ENCODE measurements at regions not wholly inside any gene's neighbourhood (a gene's known extent, or its start where the extent isn't known, plus 50 kb on each side); places are given as distances from the start of the nearest gene placed in this dataset.

DNA sequence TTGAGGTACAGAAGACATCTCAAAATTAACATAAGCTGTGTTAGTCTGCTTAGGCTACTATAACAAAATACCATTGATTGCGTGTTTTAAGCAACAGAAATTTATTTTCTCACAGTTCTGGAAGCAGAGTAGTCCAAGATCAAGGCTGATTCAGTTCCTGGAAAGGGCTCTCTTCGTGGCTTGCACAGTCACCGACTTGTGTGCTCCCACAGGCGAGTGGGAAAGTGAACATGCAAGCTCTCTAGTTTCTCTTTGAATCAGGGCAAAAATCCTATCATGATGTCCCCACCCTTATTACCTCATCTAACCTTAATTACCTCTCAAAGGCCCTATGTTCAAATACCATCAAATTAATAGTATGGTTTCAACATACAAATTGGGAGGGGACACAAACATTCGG, 505.9 kb downstream of the ZIC1 start:
- Histone ChIP-seq H3K79me2 (ENCODE audit: control insufficient read depth, low read length) (no peaks in the 10 kb centered on the region), H3K4me2 (ENCODE audit: low read length) (no peak overlapping the region), H4K20me1 (ENCODE audit: control insufficient read depth, insufficient read depth, low read depth, low read length) (no peaks in the 10 kb centered on the region)

DNA sequence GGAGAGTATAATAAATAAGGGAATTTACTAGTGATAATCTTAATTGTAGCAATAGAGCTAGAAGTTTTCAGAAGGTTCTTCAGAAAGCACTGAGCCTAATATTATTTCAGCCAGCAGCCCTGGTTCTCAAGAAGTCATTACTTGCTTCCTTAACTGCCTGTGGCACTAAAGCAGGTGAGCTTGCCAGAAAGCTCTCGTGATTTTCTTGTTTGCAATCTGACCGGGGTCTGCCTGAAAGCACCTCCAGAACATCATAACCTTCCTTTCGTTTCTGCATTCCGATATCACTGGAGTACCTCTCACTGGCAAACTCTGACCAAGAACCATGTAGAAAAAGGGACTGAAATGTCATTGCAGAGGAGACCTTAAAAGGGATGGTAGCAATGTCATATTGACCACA, 510.3 kb downstream of the ZIC1 start:
- Histone ChIP-seq H3K36me3 (ENCODE audit: control insufficient read depth, low read length) (no peaks in the 10 kb centered on the region), H3K9me3 (ENCODE audit: control insufficient read depth, insufficient read depth, low read length) (no peaks in the 10 kb centered on the region), H3K4me1 (ENCODE audit: control insufficient read depth, low read length) (no peaks in the 10 kb centered on the region), H3K4me3 (ENCODE audit: low read length) (no peak overlapping the region), H3F3A (ENCODE audit: control insufficient read depth, insufficient read depth) (no peaks in the 10 kb centered on the region), H3K27me3 (ENCODE audit: control insufficient read depth, low read length) (no peaks in the 10 kb centered on the region), H4K20me1 (ENCODE audit: control insufficient read depth, insufficient read depth, low read depth, low read length) (no peaks in the 10 kb centered on the region), H3K9me2 (replicated peaks; ENCODE audit: control insufficient read depth, low read length) (no peaks in the 10 kb centered on the region), H3K27ac (ENCODE audit: low read depth, low read length) (no peak overlapping the region), H3K79me2 (ENCODE audit: control insufficient read depth, low read length) (no peaks in the 10 kb centered on the region), H3K4me2 (ENCODE audit: low read length) (no peak overlapping the region)
- TF ChIP-seq, protein P1, sequence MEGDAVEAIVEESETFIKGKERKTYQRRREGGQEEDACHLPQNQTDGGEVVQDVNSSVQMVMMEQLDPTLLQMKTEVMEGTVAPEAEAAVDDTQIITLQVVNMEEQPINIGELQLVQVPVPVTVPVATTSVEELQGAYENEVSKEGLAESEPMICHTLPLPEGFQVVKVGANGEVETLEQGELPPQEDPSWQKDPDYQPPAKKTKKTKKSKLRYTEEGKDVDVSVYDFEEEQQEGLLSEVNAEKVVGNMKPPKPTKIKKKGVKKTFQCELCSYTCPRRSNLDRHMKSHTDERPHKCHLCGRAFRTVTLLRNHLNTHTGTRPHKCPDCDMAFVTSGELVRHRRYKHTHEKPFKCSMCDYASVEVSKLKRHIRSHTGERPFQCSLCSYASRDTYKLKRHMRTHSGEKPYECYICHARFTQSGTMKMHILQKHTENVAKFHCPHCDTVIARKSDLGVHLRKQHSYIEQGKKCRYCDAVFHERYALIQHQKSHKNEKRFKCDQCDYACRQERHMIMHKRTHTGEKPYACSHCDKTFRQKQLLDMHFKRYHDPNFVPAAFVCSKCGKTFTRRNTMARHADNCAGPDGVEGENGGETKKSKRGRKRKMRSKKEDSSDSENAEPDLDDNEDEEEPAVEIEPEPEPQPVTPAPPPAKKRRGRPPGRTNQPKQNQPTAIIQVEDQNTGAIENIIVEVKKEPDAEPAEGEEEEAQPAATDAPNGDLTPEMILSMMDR (IDR thresholded peaks at IDR 0.05; ENCODE audit: low read depth, low read length, poor library complexity, severe bottlenecking): no peak
- TF ChIP-seq EZH2phosphoT487 (IDR thresholded peaks at IDR 0.05; ENCODE audit: borderline replicate concordance, low read length): no peak

More for the DNA sequence above, 505.9 kb downstream of the ZIC1 start:
- Histone ChIP-seq H3K9me2 (replicated peaks; ENCODE audit: control insufficient read depth, low read length) (no peaks in the 10 kb centered on the region), H3K27me3 (ENCODE audit: control insufficient read depth, low read length) (no peaks in the 10 kb centered on the region), H3K4me1 (ENCODE audit: control insufficient read depth, low read length) (no peaks in the 10 kb centered on the region), H3F3A (ENCODE audit: control insufficient read depth, insufficient read depth) (no peaks in the 10 kb centered on the region), H3K36me3 (ENCODE audit: control insufficient read depth, low read length) (no peaks in the 10 kb centered on the region), H3K27ac (ENCODE audit: low read depth, low read length) (no peak overlapping the region), H3K4me3 (ENCODE audit: low read length) (no peak overlapping the region), H3K9me3 (ENCODE audit: control insufficient read depth, insufficient read depth, low read length) (no peaks in the 10 kb centered on the region)
- TF ChIP-seq, protein P1 (IDR thresholded peaks at IDR 0.05; ENCODE audit: low read depth, low read length, poor library complexity, severe bottlenecking): no peak
- TF ChIP-seq EZH2phosphoT487 (IDR thresholded peaks at IDR 0.05; ENCODE audit: borderline replicate concordance, low read length): no peak

DNA sequence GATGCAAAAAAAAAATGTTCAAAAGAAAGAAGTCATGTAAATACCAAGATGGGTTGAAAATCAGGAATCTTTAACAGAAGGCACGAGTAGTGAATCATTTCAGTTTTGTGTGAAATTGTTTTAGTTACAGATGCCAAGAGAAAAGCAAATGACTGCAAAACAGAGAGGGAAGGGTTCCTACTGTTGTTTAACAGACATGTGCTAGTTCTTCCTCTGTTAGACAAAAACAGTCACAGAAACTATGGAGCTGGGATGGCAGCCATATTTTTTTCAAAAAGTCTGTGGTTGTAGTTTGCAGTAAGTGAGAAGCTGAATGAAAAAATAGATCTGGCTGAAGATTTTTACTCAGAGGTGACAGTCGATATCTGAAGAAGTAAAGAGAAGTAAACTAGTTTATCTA, 511.9 kb downstream of the ZIC1 start:
- no peak for TF ChIP-seq EZH2phosphoT487 (IDR thresholded peaks at IDR 0.05; ENCODE audit: borderline replicate concordance, low read length)
- TF ChIP-seq, protein P1 (IDR thresholded peaks at IDR 0.05; ENCODE audit: low read depth, low read length, poor library complexity, severe bottlenecking): no peak
- no peaks in the 10 kb centered on the region for H3K9me2 ChIP-seq (replicated peaks; ENCODE audit: control insufficient read depth, low read length)
- H3F3A ChIP-seq (ENCODE audit: control insufficient read depth, insufficient read depth): no peaks in the 10 kb centered on the region
- no peak overlapping the region for H3K4me2 ChIP-seq (ENCODE audit: low read length)
- no peak overlapping the region for H3K27ac ChIP-seq (ENCODE audit: low read depth, low read length)
- H3K9me3 ChIP-seq (ENCODE audit: control insufficient read depth, insufficient read depth, low read length): no peaks in the 10 kb centered on the region
- no peak overlapping the region for H3K4me3 ChIP-seq (ENCODE audit: low read length)
- no peaks in the 10 kb centered on the region for H3K36me3 ChIP-seq (ENCODE audit: control insufficient read depth, low read length)
- no peaks in the 10 kb centered on the region for H3K4me1 ChIP-seq (ENCODE audit: control insufficient read depth, low read length)
- H3K27me3 ChIP-seq (ENCODE audit: control insufficient read depth, low read length): no peaks in the 10 kb centered on the region
- no peaks in the 10 kb centered on the region for H3K79me2 ChIP-seq (ENCODE audit: control insufficient read depth, low read length)
- no peaks in the 10 kb centered on the region for H4K20me1 ChIP-seq (ENCODE audit: control insufficient read depth, insufficient read depth, low read depth, low read length)

- Histone ChIP-seq H3K4me1 (ENCODE audit: control insufficient read depth, low read length) (no peaks in the 10 kb centered on the region), H3K4me2 (ENCODE audit: low read length) (no peak overlapping the region), H3K9me2 (replicated peaks; ENCODE audit: control insufficient read depth, low read length) (no peaks in the 10 kb centered on the region), H3K27me3 (ENCODE audit: control insufficient read depth, low read length) (no peaks in the 10 kb centered on the region), H3K4me3 (ENCODE audit: low read length) (no peak overlapping the region), H3K9me3 (ENCODE audit: control insufficient read depth, insufficient read depth, low read length) (no peaks in the 10 kb centered on the region), H4K20me1 (ENCODE audit: control insufficient read depth, insufficient read depth, low read depth, low read length) (no peaks in the 10 kb centered on the region), H3K36me3 (ENCODE audit: control insufficient read depth, low read length) (no peaks in the 10 kb centered on the region), H3K27ac (ENCODE audit: low read depth, low read length) (no peak overlapping the region), H3F3A (ENCODE audit: control insufficient read depth, insufficient read depth) (no peaks in the 10 kb centered on the region), H3K79me2 (ENCODE audit: control insufficient read depth, low read length) (no peaks in the 10 kb centered on the region)
- TF ChIP-seq EZH2phosphoT487 (IDR thresholded peaks at IDR 0.05; ENCODE audit: borderline replicate concordance, low read length): no peak
- TF ChIP-seq, protein P1 (IDR thresholded peaks at IDR 0.05; ENCODE audit: low read depth, low read length, poor library complexity, severe bottlenecking): no peak
Observed at GRCh38 chr3:147924755-147925154, 515.6 kb downstream of the ZIC1 start.
